ENCODE measurements at regions not wholly inside any gene's neighbourhood (a gene's known extent, or its start where the extent isn't known, plus 50 kb on each side); places are given as distances from the start of the nearest gene placed in this dataset.

- no peak for DNase-seq
Observed at GRCh38 chr2:187943772-187944369, 347.8 kb upstream of the GULP1 start.

- DNase-seq: no peak
Observed at GRCh38 chr2:187949859-187950258, 341.8 kb upstream of the GULP1 start.

DNA sequence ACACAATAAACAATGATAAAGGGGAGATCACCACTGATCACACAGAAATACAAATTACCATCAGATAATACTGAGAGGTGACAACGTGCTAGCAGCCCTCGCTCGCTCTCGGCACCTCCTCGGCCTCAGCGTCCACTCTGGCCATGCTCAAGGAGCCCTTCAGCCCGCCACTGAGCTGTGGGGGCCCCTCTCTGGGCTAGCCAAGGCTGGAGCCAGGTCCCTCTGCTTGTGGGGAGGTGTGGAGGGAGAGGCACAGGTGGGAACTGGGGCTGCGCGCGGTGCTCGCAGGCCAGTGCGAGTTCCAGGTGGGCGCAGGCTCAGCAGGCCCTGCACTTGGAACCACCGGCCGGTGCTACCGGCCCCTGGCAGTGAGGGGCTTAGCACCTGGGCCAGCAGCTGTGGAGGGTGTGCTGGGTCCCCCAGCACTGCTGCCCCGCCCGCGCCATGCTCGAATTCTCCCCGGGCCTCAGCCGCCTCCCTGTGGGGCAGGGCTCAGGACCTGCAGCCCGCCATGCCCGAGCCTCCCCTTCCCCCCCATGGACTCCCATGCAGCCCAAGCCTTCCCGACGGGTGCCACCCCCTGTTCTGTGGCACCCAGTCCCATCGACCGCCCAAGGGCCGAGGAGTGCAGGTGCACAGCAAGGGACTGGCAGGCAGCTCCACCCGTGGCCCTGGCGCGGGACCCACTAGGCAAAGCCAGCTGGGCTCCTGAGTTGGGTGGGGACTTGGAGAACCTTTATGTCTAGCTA, 340.0 kb upstream of the GULP1 start:
- no peak for DNase-seq

DNA sequence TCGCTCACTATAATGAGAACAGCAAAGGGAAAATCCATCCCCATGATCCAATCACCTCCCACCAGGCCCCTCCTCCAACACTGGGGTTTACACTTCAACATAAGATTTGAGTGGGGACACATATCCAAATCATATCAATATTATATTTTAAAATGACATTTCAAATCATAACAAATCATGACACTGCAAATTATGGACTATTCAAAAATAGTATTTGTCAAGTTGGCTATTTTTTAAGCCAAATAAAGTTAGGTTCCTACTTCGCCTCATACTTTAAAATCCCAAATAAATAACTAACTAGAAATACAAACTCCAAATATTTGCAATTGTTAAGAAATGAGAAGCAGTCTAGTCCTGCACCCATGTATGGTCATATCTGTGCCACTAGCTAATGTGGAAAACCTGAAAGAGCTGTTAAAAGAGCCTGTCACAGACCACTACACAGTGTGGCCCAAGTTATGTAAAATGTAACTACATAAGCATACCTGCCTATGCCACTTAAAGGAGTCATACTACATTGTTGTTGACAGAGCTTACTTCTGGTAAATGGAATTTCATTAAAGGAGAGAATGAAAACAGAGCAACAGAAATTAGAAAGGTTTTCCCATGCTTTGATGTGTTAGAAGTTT, 334.7 kb upstream of the GULP1 start:
- DNase-seq: no peak

DNA sequence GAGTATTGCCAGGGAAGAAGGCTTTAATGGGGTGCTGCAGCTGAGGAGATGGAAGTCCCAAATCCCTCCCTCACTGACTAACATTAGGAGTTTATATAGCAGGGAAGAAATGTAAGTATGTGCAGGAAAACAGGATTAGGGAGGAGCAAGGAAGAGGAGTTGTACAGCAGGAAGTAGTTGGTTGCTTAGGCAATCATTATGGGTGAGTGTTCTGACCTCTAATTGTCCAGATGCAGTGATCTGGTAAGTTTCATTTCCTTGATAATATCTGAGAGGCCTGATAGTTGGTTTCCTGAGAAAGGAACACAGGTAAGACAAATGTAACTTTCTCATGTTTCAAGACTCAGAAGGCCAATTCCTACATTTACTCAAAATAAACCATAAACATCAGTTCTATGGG, 331.9 kb upstream of the GULP1 start:
- no peak for DNase-seq

DNA sequence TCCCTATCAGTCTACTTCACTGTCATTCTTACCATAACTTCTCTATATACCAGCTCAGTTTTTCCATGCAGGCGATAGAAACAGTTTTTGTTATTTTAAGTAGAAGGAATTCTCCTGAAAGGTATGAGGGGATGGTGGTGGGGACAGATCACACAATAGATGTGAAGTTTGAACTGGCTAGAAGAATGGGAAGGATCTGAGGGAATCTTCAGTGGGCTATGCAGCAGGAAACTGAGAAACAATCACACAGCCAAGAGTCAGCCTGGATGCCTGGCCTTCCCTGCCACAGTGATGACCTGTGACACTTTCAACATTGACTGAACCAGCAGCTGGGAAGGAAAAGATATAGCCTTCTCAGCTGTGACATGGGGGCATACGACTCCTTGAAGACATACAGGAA, 329.1 kb upstream of the GULP1 start:
- no peak for DNase-seq

GRCh38 chr2:187964746-187965145, 326.9 kb upstream of the GULP1 start:
- DNase-seq: peak; percentile 77

DNA sequence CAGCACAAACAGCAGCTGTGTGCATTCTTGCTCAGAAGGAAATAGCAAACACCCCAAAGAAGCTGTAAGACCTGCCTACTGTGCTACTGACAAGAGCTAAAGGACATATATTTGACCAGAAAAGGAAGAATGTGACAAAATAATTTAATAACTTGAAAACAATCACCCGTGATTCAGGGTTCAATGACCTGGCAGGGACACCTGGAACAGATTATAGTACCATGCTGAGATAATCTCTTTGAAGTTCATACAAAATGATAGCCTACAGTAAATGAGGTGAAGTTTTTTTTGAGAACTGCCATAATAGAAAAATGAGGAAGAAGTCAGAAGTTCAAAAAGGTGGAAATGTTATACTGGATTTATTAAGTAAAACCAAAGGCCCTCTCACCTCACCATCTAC, 324.8 kb upstream of the GULP1 start:
- no peak for DNase-seq

GRCh38 chr2:187971893-187972292, 319.8 kb upstream of the GULP1 start:
- DNase-seq: no peak

GRCh38 chr2:187976259-187976985, 315.3 kb upstream of the GULP1 start:
- no peak for DNase-seq

- no peak for DNase-seq
Observed at GRCh38 chr2:187976986-187977333, 314.7 kb upstream of the GULP1 start.

- DNase-seq: no peak
Observed at GRCh38 chr2:187978356-187978755, 313.3 kb upstream of the GULP1 start.

DNA sequence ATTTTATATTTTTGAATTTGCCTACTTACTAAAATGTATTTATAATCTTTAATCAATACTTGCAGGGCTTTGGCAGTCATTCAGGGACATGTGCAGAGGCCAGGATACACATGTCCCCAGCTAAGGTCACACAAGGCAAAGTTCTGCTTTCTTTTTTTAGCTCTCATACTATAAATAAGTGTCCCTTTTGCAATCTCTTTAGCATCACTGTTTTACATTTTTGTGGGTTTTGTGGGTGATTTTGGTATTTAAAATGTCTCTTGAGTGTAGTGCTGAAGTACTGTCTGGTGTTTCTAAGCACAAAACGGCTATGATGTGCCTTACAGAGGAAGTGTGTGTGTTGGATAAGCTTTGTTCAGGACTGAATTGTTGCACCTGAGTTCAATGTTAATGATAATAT, 309.0 kb upstream of the GULP1 start:
- DNase-seq: peak; percentile 93

GRCh38 chr2:187985195-187985594, 306.5 kb upstream of the GULP1 start:
- DNase-seq: no peak

GRCh38 chr2:187985923-187986322, 305.8 kb upstream of the GULP1 start:
- DNase-seq: no peak

- peak; percentile 8 for DNase-seq
Observed at GRCh38 chr2:187986390-187987105, 305.1 kb upstream of the GULP1 start.

DNA sequence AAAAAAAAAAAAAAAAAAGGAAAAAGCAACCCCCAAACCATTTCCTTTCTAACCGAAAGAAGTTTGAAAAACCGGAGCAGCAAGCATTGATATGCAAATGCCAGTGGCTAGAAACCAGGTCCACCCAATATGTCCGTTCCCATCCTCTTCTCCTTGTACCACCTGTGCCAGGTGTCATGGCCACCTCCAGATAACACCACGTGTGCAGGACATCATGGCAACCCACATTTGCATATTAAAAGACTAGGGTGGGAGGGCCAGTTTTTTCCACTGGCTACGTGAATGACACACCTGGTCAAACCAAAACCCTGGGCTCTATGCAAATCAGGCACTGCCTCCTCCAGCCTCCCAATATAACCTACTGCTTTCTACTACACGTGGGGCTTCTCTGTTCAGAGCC, 303.3 kb upstream of the GULP1 start:
- DNase-seq: no peak

DNA sequence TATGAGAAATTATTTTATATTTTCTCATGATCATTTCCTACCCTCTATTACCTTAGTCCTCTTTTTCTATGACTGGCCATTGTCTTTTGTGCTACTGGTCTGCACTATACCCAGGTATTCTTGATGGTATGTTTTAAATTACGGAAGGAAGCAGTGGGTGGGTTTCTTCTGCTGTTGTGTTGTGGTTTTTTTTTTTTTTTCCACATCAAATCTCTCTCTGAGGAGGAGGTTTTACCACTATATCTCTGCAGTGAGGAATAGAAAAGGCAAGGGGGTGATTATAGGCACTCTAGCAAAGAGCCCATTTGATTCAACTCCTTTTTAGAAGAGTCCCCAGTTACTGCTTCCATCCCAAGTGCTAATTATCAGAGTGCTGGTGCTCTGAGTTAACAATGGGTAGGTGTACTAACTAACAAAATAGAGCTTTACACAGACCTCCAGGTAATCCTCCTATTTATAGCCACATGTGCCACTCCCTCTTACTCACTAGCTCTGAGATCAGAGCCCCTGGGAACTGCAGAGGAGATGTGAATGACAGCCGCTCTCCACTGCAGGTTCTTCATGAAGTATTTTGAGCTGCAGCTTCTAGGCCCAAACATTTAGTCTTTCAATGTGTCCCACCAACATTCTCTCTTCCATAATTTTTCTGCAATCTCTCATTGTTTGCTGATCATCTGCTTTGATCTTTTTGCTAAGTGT, 301.6 kb upstream of the GULP1 start:
- DNase-seq: no peak

DNA sequence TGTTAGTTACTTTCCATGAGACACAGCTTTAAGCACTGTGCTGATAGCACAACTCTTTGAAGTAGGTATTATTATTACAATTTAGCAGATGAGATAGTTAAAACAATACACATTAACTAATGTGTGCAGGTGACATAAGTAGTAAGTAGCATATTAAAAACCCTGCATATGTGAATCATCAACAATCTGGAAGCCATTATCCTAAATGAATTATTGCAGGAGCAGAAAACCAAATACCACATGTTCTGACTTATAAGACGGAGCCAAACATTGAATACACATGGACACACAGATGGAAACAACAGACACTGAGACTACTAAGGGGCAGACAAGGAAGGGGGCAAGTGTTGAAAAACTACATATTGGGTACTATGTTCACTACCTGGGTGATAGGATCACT, 300.3 kb upstream of the GULP1 start:
- DNase-seq: peak; percentile 61

- DNase-seq: peak; percentile 25
Observed at GRCh38 chr2:187994464-187995331, 297.0 kb upstream of the GULP1 start.

DNA sequence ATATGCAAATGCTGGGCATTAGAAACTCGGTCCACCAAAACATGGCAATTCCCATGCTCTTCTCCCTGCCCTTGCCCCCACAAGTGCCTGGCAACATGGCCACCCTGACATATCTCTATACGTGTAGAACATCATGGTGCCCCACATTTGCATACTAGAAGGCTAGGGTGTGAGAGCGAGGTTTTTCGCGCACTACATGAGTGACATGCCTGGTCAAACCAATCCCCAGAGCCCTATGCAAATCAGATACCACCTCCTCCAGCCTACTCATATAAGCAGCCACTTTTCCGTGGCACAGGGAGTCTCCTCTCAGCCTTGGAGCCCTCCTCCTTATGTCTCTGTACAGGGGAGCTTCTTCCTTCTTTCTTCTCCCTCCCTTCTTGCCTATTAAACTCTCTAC, 296.1 kb upstream of the GULP1 start:
- DNase-seq: no peak

DNA sequence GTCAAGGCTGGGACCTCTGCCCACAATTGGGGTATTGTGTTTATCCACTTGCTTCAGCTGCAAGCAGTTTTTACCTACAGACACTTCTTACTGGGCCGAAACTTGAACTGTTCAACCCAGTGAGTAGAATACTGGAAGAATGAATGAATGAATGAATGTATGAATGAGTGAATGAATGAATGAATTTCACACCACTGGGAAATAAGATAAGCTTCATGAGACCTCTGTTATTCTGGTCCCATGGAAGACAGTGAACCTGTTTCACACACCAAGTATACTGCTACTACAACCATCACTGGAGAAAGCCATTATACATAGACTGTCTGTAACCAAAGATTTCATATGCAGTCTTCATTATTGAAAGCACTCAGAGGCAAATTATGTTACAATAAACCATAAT, 295.0 kb upstream of the GULP1 start:
- DNase-seq: no peak

All from fibroblast of skin of right quadriceps (primary cell).